H1 (cell line): ENCODE measurements at regions not wholly inside any gene's neighbourhood (a gene's known extent, or its start where the extent isn't known, plus 50 kb on each side); places are given as distances from the start of the nearest gene placed in this dataset.

Experiments
- CTCF ChIA-PET: fragments of 300-600 bp; sonication (Branson Sonifier 250); formaldehyde crosslinking; loops from one replicate; lab custom pipeline; 2021; ENCODE audit not compliant: partially characterized antibody; lab: Charles Lee
- POLR2A ChIA-PET: fragments of 300-600 bp; sonication (Branson Sonifier 250); formaldehyde crosslinking; loops from one replicate; lab custom pipeline; 2021; ENCODE audit warnings: inconsistent platforms; ENCODE audit not compliant: partially characterized antibody; lab: Charles Lee
- DNase-seq, 2 experiments: peaks; one replicate each; pipeline versions ENCODE4 v3.0.0 to v3.0.0-alpha.2; 2010 to 2022; ENCODE audit warnings: low spot score in 2 of 2, low read depth in 1 of 2, mixed read lengths in 1 of 2
- FAIRE-seq: peaks from 2 replicates; lab custom pipeline; 2011; peaks lifted over from hg19 to GRCh38; lab: Jason Lieb, UNC
- H2AFZ ChIP-seq: 2 replicates; pipeline ENCODE4 v1.8.1; 2012; ENCODE audit warnings: low read length, inconsistent platforms
- H2AK5ac ChIP-seq: 2 replicates; pipeline ENCODE4 v1.6.1; 2013; ENCODE audit warnings: low read depth, low read length
- H2BK120ac ChIP-seq: replicated peaks from 2 replicates; pipeline ENCODE3; 2013; ENCODE audit warnings: low read depth, low read length, inconsistent platforms
- H2BK12ac ChIP-seq: 2 replicates; pipeline ENCODE4 v1.6.1; 2013; ENCODE audit warnings: low read depth, low read length
- H2BK15ac ChIP-seq: 2 replicates; pipeline ENCODE4 v1.6.1; 2013; ENCODE audit warnings: low read length
- H2BK20ac ChIP-seq: 2 replicates; pipeline ENCODE4 v1.6.1; 2013; ENCODE audit warnings: low read length
- H2BK5ac ChIP-seq: 2 replicates; pipeline ENCODE4 v1.6.1; 2013; ENCODE audit warnings: low read depth, low read length
- H3K14ac ChIP-seq: 2 replicates; pipeline ENCODE4 v1.6.1; 2013; ENCODE audit warnings: inconsistent platforms; ENCODE audit not compliant: insufficient read length
- H3K18ac ChIP-seq: 2 replicates; pipeline ENCODE4 v1.6.1; 2013; ENCODE audit warnings: low read length; ENCODE audit errors: extremely low read depth
- H3K23ac ChIP-seq: 2 replicates; pipeline ENCODE4 v1.6.1; 2013; ENCODE audit warnings: inconsistent platforms; ENCODE audit not compliant: insufficient read length
- H3K23me2 ChIP-seq: 2 replicates; pipeline ENCODE4 v1.6.1; 2013; ENCODE audit warnings: low read depth, low read length
- H3K27ac ChIP-seq: 2 replicates; pipeline ENCODE4 v1.6.1; 2011; ENCODE audit warnings: low read depth, low read length, inconsistent platforms
- H3K27me3 ChIP-seq, 4 experiments: replicated peaks in 1 of 4; 1 replicate in 1 of 4; 2 replicates in 3 of 4; pipeline versions ENCODE4 v1.6.1 to v1.8.1; 2011 to 2013; ENCODE audit warnings: low read length in 3 of 4, mild to moderate bottlenecking in 3 of 4, inconsistent platforms in 2 of 4, mixed read lengths in 2 of 4, moderate library complexity in 1 of 4; ENCODE audit not compliant: control insufficient read depth in 3 of 4, insufficient read depth in 3 of 4; ENCODE audit errors: extremely low read depth in 1 of 4
- H3K36me3 ChIP-seq, 4 experiments: 2 replicates each; pipeline versions ENCODE4 v1.6.1 to v1.8.1; 2011 to 2013; ENCODE audit warnings: mild to moderate bottlenecking in 4 of 4, low read length in 3 of 4, moderate library complexity in 2 of 4, control low read depth in 1 of 4, inconsistent platforms in 1 of 4; ENCODE audit not compliant: insufficient read depth in 4 of 4, control insufficient read depth in 2 of 4
- H3K4ac ChIP-seq: replicated peaks from 2 replicates; pipeline ENCODE3; 2013; ENCODE audit warnings: low read length, low read depth, mixed read lengths, inconsistent platforms; ENCODE audit not compliant: insufficient read length
- H3K4me1 ChIP-seq, 4 experiments: replicated peaks in 1 of 4; 1 replicate in 1 of 4; 2 replicates in 3 of 4; pipeline versions ENCODE4 v1.6.1 to v1.8.1; 2011 to 2013; ENCODE audit warnings: low read length in 3 of 4, inconsistent platforms in 2 of 4, mixed read lengths in 1 of 4; ENCODE audit not compliant: insufficient read depth in 4 of 4, control insufficient read depth in 3 of 4
- H3K4me2 ChIP-seq, 2 experiments: 2 replicates each; pipeline versions ENCODE4 v1.6.1 to v1.8.1; 2011 to 2013; ENCODE audit warnings: low read depth in 2 of 2, low read length in 2 of 2, control low read depth in 1 of 2, inconsistent platforms in 1 of 2, mild to moderate bottlenecking in 1 of 2; ENCODE audit not compliant: insufficient read depth in 1 of 2
- H3K4me3 ChIP-seq, 4 experiments: fragments of 200-600, 300-600 bp in 1 of 4; sonication (generic), shearing (Covaris generic), sonication (Bioruptor Twin) in 1 of 4; 2 replicates each; pipeline versions ENCODE4 v1.5.1 to v1.8.1; 2011 to 2016; ENCODE audit warnings: low read length in 4 of 4, low read depth in 3 of 4, control low read depth in 2 of 4, inconsistent platforms in 2 of 4, mild to moderate bottlenecking in 2 of 4, mixed read lengths in 1 of 4, moderate library complexity in 1 of 4; ENCODE audit not compliant: insufficient read depth in 2 of 4; ENCODE audit errors: extremely low read depth in 1 of 4
- H3K56ac ChIP-seq: replicated peaks from 2 replicates; pipeline ENCODE3; 2013; ENCODE audit warnings: low read depth, mild to moderate bottlenecking, mixed read lengths, low read length, inconsistent platforms; ENCODE audit not compliant: insufficient read length
- H3K79me1 ChIP-seq: 2 replicates; pipeline ENCODE4 v1.6.1; 2013; ENCODE audit warnings: low read depth, low read length, control low read depth
- H3K79me2 ChIP-seq, 2 experiments: 2 replicates each; pipeline versions ENCODE4 v1.6.1 to v1.8.1; 2012 to 2013; ENCODE audit warnings: low read length in 2 of 2, mild to moderate bottlenecking in 2 of 2, inconsistent platforms in 1 of 2; ENCODE audit not compliant: insufficient read depth in 2 of 2, control insufficient read depth in 1 of 2
- H3K9ac ChIP-seq, 4 experiments: replicated peaks in 1 of 4; 1 replicate in 1 of 4; 2 replicates in 3 of 4; pipeline versions ENCODE4 v1.6.1 to v1.8.1; 2011 to 2013; ENCODE audit warnings: low read depth in 3 of 4, low read length in 3 of 4, control low read depth in 2 of 4, mild to moderate bottlenecking in 2 of 4, moderate library complexity in 2 of 4, inconsistent platforms in 1 of 4; ENCODE audit errors: extremely low read depth in 1 of 4
- H3K9me3 ChIP-seq, 2 experiments: 2 replicates each; pipeline versions ENCODE4 v1.6.1 to v1.8.1; 2012 to 2013; ENCODE audit warnings: mild to moderate bottlenecking in 2 of 2, moderate library complexity in 2 of 2, control low read depth in 1 of 2, inconsistent platforms in 1 of 2, low read depth in 1 of 2, low read length in 1 of 2, mixed read lengths in 1 of 2; ENCODE audit not compliant: insufficient read depth in 2 of 2
- H4K20me1 ChIP-seq, 2 experiments: replicated peaks in 1 of 2; 2 replicates each; pipeline versions ENCODE3 to v1.8.1; 2011 to 2013; ENCODE audit warnings: inconsistent platforms in 2 of 2, low read length in 2 of 2, mild to moderate bottlenecking in 1 of 2; ENCODE audit not compliant: insufficient read depth in 2 of 2, control insufficient read depth in 1 of 2
- H4K5ac ChIP-seq: 2 replicates; pipeline ENCODE4 v1.6.1; 2013; ENCODE audit warnings: low read length, low read depth, mixed read lengths, inconsistent platforms; ENCODE audit not compliant: insufficient read length
- H4K8ac ChIP-seq: 2 replicates; pipeline ENCODE4 v1.8.0; 2013; ENCODE audit warnings: mild to moderate bottlenecking, moderate library complexity, low read length, inconsistent platforms; ENCODE audit not compliant: insufficient read depth; ENCODE audit errors: extremely low read depth
- H4K91ac ChIP-seq: replicated peaks from 2 replicates; pipeline ENCODE3; 2013; ENCODE audit warnings: low read length, mixed read lengths, inconsistent platforms; ENCODE audit not compliant: insufficient read length
- CEBPB ChIP-seq: IDR thresholded peaks from 2 replicates; pipeline ENCODE4 v1.6.1; 2012; ENCODE audit warnings: low read depth, low read length
- CHD2 ChIP-seq: IDR thresholded peaks from 2 replicates; pipeline ENCODE4 v1.6.1; 2012; ENCODE audit warnings: low read length, improper control_type of control experiment
- CTBP2 ChIP-seq: IDR thresholded peaks from 2 replicates; pipeline ENCODE4 v1.7.0; 2011; ENCODE audit warnings: borderline replicate concordance, mild to moderate bottlenecking, moderate library complexity, mixed read lengths, low read length; ENCODE audit not compliant: insufficient read depth, insufficient read length
- SRF ChIP-seq: IDR thresholded peaks from 2 replicates; pipeline ENCODE4 v1.6.1; 2011; ENCODE audit warnings: mild to moderate bottlenecking, low read depth, low read length, moderate library complexity
- WGBS, 2 experiments: shearing (Covaris generic) in 1 of 2; methylation state at CpG; one replicate each; pipeline versions ENCODE4 v1.1.6 to v1.1.7; 2013 to 2015; ENCODE audit warnings: low lambda C conversion rate in 2 of 2, mixed read lengths in 2 of 2, inconsistent platforms in 1 of 2, low coverage in 1 of 2, missing lambda C conversion rate in 1 of 2; ENCODE audit not compliant: insufficient replicate concordance in 2 of 2, insufficient coverage in 1 of 2, insufficient read length in 1 of 2; ENCODE audit errors: extremely low coverage in 1 of 2, missing lambda C conversion rate in 1 of 2; 5-methylcytosine and 5-hydroxymethylcytosine counted together

GRCh38 chr15:62573876-62574275 lies 408.8 kb upstream of the C2CD4B start:
- no peak overlapping the region for H3K56ac ChIP-seq
- no peaks in the 10 kb centered on the region for H3K36me3 ChIP-seq
- H4K91ac ChIP-seq: no peak overlapping the region
- H3K18ac ChIP-seq: no peak overlapping the region
- no peak overlapping the region for H3K23ac ChIP-seq
- no peak overlapping the region for H2BK20ac ChIP-seq
- no peak overlapping the region for H4K5ac ChIP-seq
- FAIRE-seq (no peak), DNase-seq (no peak)
- ChIA-PET CTCF (interaction anchor here (0.6 to 6.1 kb wide), 8 partner anchors 10 to 230 kb away, joined by 3 to 46 read pairs (median 4); no protein-coding TSS in a partner anchor), POLR2A (no interaction called here)
- H2BK120ac ChIP-seq: no peak overlapping the region
- H3K79me1 ChIP-seq: no peaks in the 10 kb centered on the region; the same call in 1 of the 2 replicates
- 91% methylated on average over 3 of the region's 3 CpGs; no CpG with 5 or more reads in 1 of the 2 experiments for WGBS, 2 experiments
- H3K4ac ChIP-seq: no peak overlapping the region
- H3K23me2 ChIP-seq: no peaks in the 10 kb centered on the region
- H4K8ac ChIP-seq: no peak overlapping the region
- no peak overlapping the region for H2BK12ac ChIP-seq
- H2AFZ ChIP-seq: no peak overlapping the region
- no peaks in the 10 kb centered on the region; a peak in 1 of 7 replicates for H3K27me3 ChIP-seq
- no peak overlapping the region for H2BK5ac ChIP-seq
- H3K9ac ChIP-seq: no peak overlapping the region
- H4K20me1 ChIP-seq: no peaks in the 10 kb centered on the region
- TF ChIP-seq SRF (no peak), CEBPB (no peak), CTBP2 (no peak), CHD2 (no peak)
- H3K4me2 ChIP-seq: no peak overlapping the region
- no peak overlapping the region for H2BK15ac ChIP-seq
- H3K14ac ChIP-seq: no peak overlapping the region
- no peak overlapping the region for H3K4me3 ChIP-seq
- no peak overlapping the region for H3K27ac ChIP-seq
- H3K4me1 ChIP-seq: peaks cover 0 to 3% (median 0%) of the 10 kb centered on the region in 4 experiments; a peak in 1 of 7 replicates
- no peaks in the 10 kb centered on the region for H3K9me3 ChIP-seq
- H3K79me2 ChIP-seq: no peaks in the 10 kb centered on the region
- no peak overlapping the region for H2AK5ac ChIP-seq
